ENCODE measurements at regions not wholly inside any gene's neighbourhood (a gene's known extent, or its start where the extent isn't known, plus 50 kb on each side); places are given as distances from the start of the nearest gene placed in this dataset.
"Not testable (repeated sequence)": the region's sequence is repeated elsewhere in the genome, so short reads cannot be mapped to it uniquely, and the experiment has no call there.

DNA sequence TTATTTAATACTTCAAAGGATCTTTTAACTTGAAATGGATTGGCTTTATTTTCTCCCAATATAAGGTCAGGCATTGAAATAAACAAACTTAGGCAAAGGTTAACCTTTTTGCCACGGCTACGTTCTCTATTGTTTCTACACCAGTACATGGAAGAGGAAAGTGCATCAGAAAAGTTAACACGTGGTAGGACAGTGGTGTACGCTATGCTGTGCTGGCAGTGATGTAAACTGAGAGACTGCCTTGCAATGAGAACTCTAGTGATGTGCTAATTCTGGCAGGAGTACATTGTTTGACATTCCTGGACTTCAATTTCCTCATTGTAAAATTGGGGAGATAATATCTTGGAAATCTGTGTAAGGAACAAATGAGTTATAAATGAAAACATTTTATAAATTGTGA, 208.2 kb downstream of the TMA16 start:
- no peak overlapping the region for H3K27ac Mint-ChIP-seq
- no peaks in the 10 kb centered on the region for H3K4me1 Mint-ChIP-seq (ENCODE audit: unreplicated experiment)
- H3K36me3 Mint-ChIP-seq = no peaks in the 10 kb centered on the region
- no peak overlapping the region for H3K4me3 Mint-ChIP-seq
- TF ChIP-seq, protein P1, sequence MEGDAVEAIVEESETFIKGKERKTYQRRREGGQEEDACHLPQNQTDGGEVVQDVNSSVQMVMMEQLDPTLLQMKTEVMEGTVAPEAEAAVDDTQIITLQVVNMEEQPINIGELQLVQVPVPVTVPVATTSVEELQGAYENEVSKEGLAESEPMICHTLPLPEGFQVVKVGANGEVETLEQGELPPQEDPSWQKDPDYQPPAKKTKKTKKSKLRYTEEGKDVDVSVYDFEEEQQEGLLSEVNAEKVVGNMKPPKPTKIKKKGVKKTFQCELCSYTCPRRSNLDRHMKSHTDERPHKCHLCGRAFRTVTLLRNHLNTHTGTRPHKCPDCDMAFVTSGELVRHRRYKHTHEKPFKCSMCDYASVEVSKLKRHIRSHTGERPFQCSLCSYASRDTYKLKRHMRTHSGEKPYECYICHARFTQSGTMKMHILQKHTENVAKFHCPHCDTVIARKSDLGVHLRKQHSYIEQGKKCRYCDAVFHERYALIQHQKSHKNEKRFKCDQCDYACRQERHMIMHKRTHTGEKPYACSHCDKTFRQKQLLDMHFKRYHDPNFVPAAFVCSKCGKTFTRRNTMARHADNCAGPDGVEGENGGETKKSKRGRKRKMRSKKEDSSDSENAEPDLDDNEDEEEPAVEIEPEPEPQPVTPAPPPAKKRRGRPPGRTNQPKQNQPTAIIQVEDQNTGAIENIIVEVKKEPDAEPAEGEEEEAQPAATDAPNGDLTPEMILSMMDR (conservative IDR thresholded peaks at IDR 0.05) = no peak
- H3K27me3 Mint-ChIP-seq = no peaks in the 10 kb centered on the region
- H3K9me3 Mint-ChIP-seq = no peaks in the 10 kb centered on the region
- DNase-seq (ENCODE audit: extremely low spot score, unreplicated experiment) = no peak

DNA sequence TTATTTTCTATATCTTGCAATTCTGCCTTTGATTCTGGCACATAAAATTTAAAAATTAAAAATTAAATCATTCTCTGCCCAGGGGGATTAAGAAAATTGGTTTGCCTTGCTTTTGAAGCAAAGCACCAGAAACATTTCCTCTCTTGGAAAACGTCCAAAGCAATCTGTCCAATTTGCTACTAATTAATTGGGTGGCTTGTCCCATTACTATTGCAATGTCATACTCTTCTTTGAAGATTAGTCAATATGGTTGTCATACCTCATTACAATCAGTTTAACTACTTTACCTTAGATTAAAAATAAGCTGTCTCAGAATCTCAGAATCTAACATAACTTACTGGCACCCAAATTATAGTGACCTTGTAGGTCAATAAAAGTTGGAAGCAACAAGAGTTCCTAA, 208.8 kb downstream of the TMA16 start:
- Mint-ChIP-seq H3K27me3 (no peaks in the 10 kb centered on the region), H3K36me3 (no peaks in the 10 kb centered on the region)

DNA sequence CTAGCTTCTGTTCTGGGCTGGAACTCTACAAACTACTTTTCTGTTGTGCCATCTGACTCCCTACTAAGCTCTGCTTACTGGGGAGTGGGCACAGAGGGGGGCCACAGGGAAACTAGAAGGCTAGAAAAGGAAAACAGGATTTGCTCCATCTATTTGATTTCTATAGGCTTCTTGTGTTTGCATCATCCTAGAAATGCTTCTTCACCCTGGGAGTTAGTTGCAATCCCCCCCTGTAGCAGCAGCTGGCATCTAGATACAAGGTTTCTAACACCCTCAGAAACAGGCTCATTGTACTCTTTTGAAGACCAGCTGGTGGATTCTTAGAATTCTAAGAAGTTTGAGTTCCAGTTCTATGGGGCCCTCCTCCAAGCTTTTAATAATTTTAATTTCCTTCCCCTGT, 213.4 kb downstream of the TMA16 start:
- H3K27me3 Mint-ChIP-seq = no peaks in the 10 kb centered on the region
- H3K4me1 Mint-ChIP-seq (ENCODE audit: unreplicated experiment) = no peaks in the 10 kb centered on the region
- TF ChIP-seq, protein P1 (conservative IDR thresholded peaks at IDR 0.05) = no peak
- no peaks in the 10 kb centered on the region for H3K36me3 Mint-ChIP-seq
- no peak for DNase-seq (ENCODE audit: extremely low spot score, unreplicated experiment)
- H3K27ac Mint-ChIP-seq = no peak overlapping the region
- H3K4me3 Mint-ChIP-seq = no peak overlapping the region
- no peaks in the 10 kb centered on the region for H3K9me3 Mint-ChIP-seq

More for the DNA sequence above, 208.8 kb downstream of the TMA16 start:
- no peaks in the 10 kb centered on the region for H3K4me1 Mint-ChIP-seq (ENCODE audit: unreplicated experiment)
- no peaks in the 10 kb centered on the region for H3K9me3 Mint-ChIP-seq
- TF ChIP-seq, protein P1 (conservative IDR thresholded peaks at IDR 0.05) = no peak
- DNase-seq (ENCODE audit: extremely low spot score, unreplicated experiment) = no peak
- H3K4me3 Mint-ChIP-seq = no peak overlapping the region
- no peak overlapping the region for H3K27ac Mint-ChIP-seq

DNA sequence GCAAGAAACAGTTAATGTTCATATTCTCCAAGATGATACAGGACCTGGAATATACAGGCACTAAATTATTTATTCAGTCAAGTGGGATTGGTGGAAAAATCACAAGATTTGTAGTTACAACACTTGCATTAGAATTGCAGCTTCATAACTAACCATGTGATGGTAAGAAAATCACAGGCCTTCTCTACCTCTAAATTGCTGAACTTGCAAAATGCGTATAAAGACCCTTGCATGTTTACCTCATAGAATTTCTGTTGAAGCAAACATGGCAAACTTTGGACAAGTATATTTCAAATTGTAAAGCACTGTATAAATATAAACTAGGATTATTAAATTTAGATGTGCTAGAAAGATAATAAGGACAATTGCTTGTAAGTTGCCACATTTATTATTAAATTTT, 215.1 kb downstream of the TMA16 start:
- TF ChIP-seq, protein P1 (conservative IDR thresholded peaks at IDR 0.05) = no peak
- Mint-ChIP-seq H3K4me1 (ENCODE audit: unreplicated experiment) (no peaks in the 10 kb centered on the region), H3K27me3 (no peaks in the 10 kb centered on the region), H3K9me3 (no peaks in the 10 kb centered on the region), H3K27ac (no peak overlapping the region), H3K36me3 (no peaks in the 10 kb centered on the region), H3K4me3 (no peak overlapping the region)
- no peak for DNase-seq (ENCODE audit: extremely low spot score, unreplicated experiment)

DNA sequence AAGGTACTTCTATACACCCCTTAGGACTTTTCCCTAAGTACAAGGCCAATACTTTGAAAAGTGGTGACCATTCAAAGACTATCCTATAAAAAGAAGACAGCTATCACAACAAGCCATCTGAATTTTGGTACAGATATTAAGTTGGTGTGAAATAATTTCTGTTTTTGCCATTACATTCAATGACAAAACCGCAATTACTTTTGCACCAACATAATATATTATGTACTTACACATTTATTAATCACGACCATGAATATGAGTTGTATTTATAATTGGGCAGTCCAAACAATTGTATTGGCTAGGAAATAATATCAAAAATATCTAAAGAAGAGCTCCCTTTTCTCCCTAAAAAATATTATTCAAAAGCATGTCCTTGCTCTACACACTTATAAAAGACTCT, 215.7 kb downstream of the TMA16 start:
- no peak for DNase-seq (ENCODE audit: extremely low spot score, unreplicated experiment)
- TF ChIP-seq, protein P1 (conservative IDR thresholded peaks at IDR 0.05) = no peak
- Mint-ChIP-seq H3K4me3 (no peak overlapping the region), H3K4me1 (ENCODE audit: unreplicated experiment) (no peaks in the 10 kb centered on the region), H3K27ac (no peak overlapping the region), H3K27me3 (no peaks in the 10 kb centered on the region), H3K36me3 (no peaks in the 10 kb centered on the region), H3K9me3 (no peaks in the 10 kb centered on the region)

DNA sequence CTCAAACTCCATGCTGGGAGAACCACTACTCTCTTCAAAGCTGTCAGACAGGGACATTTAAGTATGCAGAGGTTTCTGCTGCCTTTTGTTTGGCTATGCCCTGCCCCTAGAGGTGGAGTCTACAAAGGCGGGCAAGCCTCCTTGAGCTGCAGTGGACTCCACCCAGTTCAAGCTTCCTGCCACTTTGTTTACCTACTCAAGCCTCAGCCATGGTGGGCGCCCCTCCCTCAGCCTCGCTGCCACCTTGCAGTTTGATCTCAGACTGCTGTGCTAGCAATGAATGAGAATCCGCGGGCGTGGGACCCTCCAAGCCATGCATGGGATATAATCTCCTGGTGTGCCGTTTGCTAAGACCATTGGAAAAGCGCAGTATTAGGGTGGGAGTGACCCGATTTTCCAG, 230.0 kb downstream of the TMA16 start:
- not testable (repeated sequence) for H3K4me3 Mint-ChIP-seq; H3K9me3 Mint-ChIP-seq; H3K36me3 Mint-ChIP-seq; H3K27ac Mint-ChIP-seq; H3K4me1 Mint-ChIP-seq (ENCODE audit: unreplicated experiment); H3K27me3 Mint-ChIP-seq; DNase-seq (ENCODE audit: extremely low spot score, unreplicated experiment)

Data from type B pancreatic cell (in vitro differentiated cells).